HG03060 (cell line): ENCODE measurements at regions not wholly inside any gene's neighbourhood (a gene's known extent, or its start where the extent isn't known, plus 50 kb on each side); places are given as distances from the start of the nearest gene placed in this dataset.
A peak's percentile ranks its signal among the peaks of the same experiment; 100 is the strongest.
"Not testable (repeated sequence)": the region's sequence is repeated elsewhere in the genome, so short reads cannot be mapped to it uniquely, and the experiment has no call there.

ENCODE experiments used
- ATAC-seq: cut with Tn5 transposase; IDR thresholded peaks from one replicate; pipeline ENCODE4 v1.9.1; 2021; ENCODE audit warnings: low read depth, moderate number of reproducible peaks; ENCODE audit not compliant: unreplicated experiment

GRCh38 chr2:131668794-131669540, 141.3 kb downstream of the CCDC74A start:
- ATAC-seq: not testable (repeated sequence)

GRCh38 chr2:131671841-131672470, 144.3 kb downstream of the CCDC74A start:
- not testable (repeated sequence) for ATAC-seq

- ATAC-seq: peak; percentile 34
Observed at GRCh38 chr2:131672471-131673399, 145.0 kb downstream of the CCDC74A start.

GRCh38 chr2:131673400-131674173, 145.9 kb downstream of the CCDC74A start:
- ATAC-seq: no peak

- ATAC-seq: no peak
Observed at GRCh38 chr2:131674174-131674507, 146.5 kb downstream of the CCDC74A start.

- not testable (repeated sequence) for ATAC-seq
Observed at GRCh38 chr2:131681611-131682121, 154.0 kb downstream of the CCDC74A start.

- peak; percentile 98 for ATAC-seq
Observed at GRCh38 chr2:131682122-131682944, 154.6 kb downstream of the CCDC74A start.

- ATAC-seq: not testable (repeated sequence)
Observed at GRCh38 chr2:131682945-131683330, 155.2 kb downstream of the CCDC74A start.

GRCh38 chr2:131684631-131685316, 157.1 kb downstream of the CCDC74A start:
- ATAC-seq: not testable (repeated sequence)

- not testable (repeated sequence) for ATAC-seq
Observed at GRCh38 chr2:131686164-131686893, 158.6 kb downstream of the CCDC74A start.

- not testable (repeated sequence) for ATAC-seq
Observed at GRCh38 chr2:131686894-131687238, 159.2 kb downstream of the CCDC74A start.

GRCh38 chr2:131689066-131689465, 161.4 kb downstream of the CCDC74A start:
- not testable (repeated sequence) for ATAC-seq

GRCh38 chr2:131711268-131711667, 183.6 kb downstream of the CCDC74A start:
- not testable (repeated sequence) for ATAC-seq

- not testable (repeated sequence) for ATAC-seq
Observed at GRCh38 chr2:131717907-131718306, 190.2 kb downstream of the CCDC74A start.

- ATAC-seq: not testable (repeated sequence)
Observed at GRCh38 chr2:131721163-131721562, 193.5 kb downstream of the CCDC74A start.

- not testable (repeated sequence) for ATAC-seq
Observed at GRCh38 chr2:131722256-131722655, 194.6 kb downstream of the CCDC74A start.

GRCh38 chr2:131724019-131724418, 196.3 kb downstream of the CCDC74A start:
- no peak for ATAC-seq

- not testable (repeated sequence) for ATAC-seq
Observed at GRCh38 chr2:131728451-131728850, 200.8 kb downstream of the CCDC74A start.
